K562 (cell line): ENCODE measurements at regions not wholly inside any gene's neighbourhood (a gene's known extent, or its start where the extent isn't known, plus 50 kb on each side); places are given as distances from the start of the nearest gene placed in this dataset.

Experiments used
- MYC ChIP-seq, 2 experiments: fragments of 250-450 bp in 1 of 2; sonication (Bioruptor Pico) in 1 of 2; IDR thresholded peaks; 2 replicates each; pipeline versions ENCODE4 v1.5.1 to v1.6.1; 2012 to 2021; ENCODE audit warnings: low read depth in 2 of 2, borderline replicate concordance in 1 of 2, improper control_type of control experiment in 1 of 2, low read length in 1 of 2, mild to moderate bottlenecking in 1 of 2, moderate library complexity in 1 of 2
- SMARCB1 ChIP-seq: IDR thresholded peaks from 2 replicates; pipeline ENCODE4 v1.6.1; 2011; ENCODE audit warnings: improper control_type of control experiment, low read depth; ENCODE audit not compliant: insufficient read length
- USF2 ChIP-seq: sonication (generic); formaldehyde crosslinking; IDR thresholded peaks from 2 replicates; pipeline ENCODE4 v1.5.0; 2020; ENCODE audit warnings: missing genetic modification reagents
- XRCC5 ChIP-seq: fragments of 200-400 bp; formaldehyde crosslinking; IDR thresholded peaks from 2 replicates; pipeline ENCODE4 v1.6.1; 2017; ENCODE audit warnings: low read depth, mild to moderate bottlenecking, low read length
- TF ChIP-seq, protein P1 (sequence below), 3 experiments: IDR thresholded peaks in 2 of 3; conservative IDR thresholded peaks in 1 of 3; 2 replicates each; pipeline ENCODE4 v1.5.1; 2011 to 2012; ENCODE audit warnings: low read length in 3 of 3, mild to moderate bottlenecking in 3 of 3, control low read depth in 2 of 3, improper control_type of control experiment in 1 of 3, inconsistent platforms in 1 of 3, low read depth in 1 of 3, mixed read lengths in 1 of 3, moderate library complexity in 1 of 3; ENCODE audit not compliant: insufficient read depth in 2 of 3

GRCh38 chr3:42035816-42036482 is 55.2 kb upstream of the TRAK1 start:
- no peak for TF ChIP-seq SMARCB1
- TF ChIP-seq XRCC5: no peak
- TF ChIP-seq, protein P1, sequence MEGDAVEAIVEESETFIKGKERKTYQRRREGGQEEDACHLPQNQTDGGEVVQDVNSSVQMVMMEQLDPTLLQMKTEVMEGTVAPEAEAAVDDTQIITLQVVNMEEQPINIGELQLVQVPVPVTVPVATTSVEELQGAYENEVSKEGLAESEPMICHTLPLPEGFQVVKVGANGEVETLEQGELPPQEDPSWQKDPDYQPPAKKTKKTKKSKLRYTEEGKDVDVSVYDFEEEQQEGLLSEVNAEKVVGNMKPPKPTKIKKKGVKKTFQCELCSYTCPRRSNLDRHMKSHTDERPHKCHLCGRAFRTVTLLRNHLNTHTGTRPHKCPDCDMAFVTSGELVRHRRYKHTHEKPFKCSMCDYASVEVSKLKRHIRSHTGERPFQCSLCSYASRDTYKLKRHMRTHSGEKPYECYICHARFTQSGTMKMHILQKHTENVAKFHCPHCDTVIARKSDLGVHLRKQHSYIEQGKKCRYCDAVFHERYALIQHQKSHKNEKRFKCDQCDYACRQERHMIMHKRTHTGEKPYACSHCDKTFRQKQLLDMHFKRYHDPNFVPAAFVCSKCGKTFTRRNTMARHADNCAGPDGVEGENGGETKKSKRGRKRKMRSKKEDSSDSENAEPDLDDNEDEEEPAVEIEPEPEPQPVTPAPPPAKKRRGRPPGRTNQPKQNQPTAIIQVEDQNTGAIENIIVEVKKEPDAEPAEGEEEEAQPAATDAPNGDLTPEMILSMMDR (IDR thresholded peaks at IDR 0.05 in 2 of 3, conservative IDR thresholded peaks at IDR 0.05 in 1 of 3; ENCODE audit: insufficient read depth in 2 of 3, low read depth in 1 of 3, low read length in 3 of 3): no peak
- no peak for TF ChIP-seq MYC (IDR thresholded peaks at IDR 0.05; ENCODE audit: low read depth, low read length)
- no peak for TF ChIP-seq MYC (CRISPR knock-in tag; IDR thresholded peaks at IDR 0.05; ENCODE audit: borderline replicate concordance, low read depth)
- no peak for TF ChIP-seq USF2 (CRISPR knock-in tag)
